ENCODE measurements at regions not wholly inside any gene's neighbourhood (a gene's known extent, or its start where the extent isn't known, plus 50 kb on each side); places are given as distances from the start of the nearest gene placed in this dataset.

- Histone ChIP-seq H3K27me3 (no peaks in the 10 kb centered on the region), H3K4me3 (no peak overlapping the region), H3K4me1 (peaks cover 0 to 7% of the 10 kb centered on the region in 2 donors), H3K27ac (no peak overlapping the region), H3K36me3 (no peaks in the 10 kb centered on the region), H3K9me3 (no peaks in the 10 kb centered on the region)
- intact Hi-C loops (cut with DNase I; ENCODE audit: low total_unique reads): no loop called here
- TF ChIP-seq POLR2A (IDR thresholded peaks at IDR 0.05) (no peak), CTCF (IDR thresholded peaks at IDR 0.05) (no peak)
- no peak for DNase-seq
Observed at GRCh38 chr6:166860392-166860791, 96.0 kb downstream of the RNASET2 start.

- Histone ChIP-seq H3K4me3 (no peak overlapping the region), H3K4me1 (no peaks in the 10 kb centered on the region), H3K36me3 (no peaks in the 10 kb centered on the region), H3K9me3 (no peaks in the 10 kb centered on the region), H3K27ac (no peak overlapping the region), H3K27me3 (no peaks in the 10 kb centered on the region)
- DNase-seq: no peak
- intact Hi-C loops (cut with DNase I; ENCODE audit: low total_unique reads): no loop called here
- TF ChIP-seq POLR2A (IDR thresholded peaks at IDR 0.05) (no peak), CTCF (IDR thresholded peaks at IDR 0.05) (no peak)
Observed at GRCh38 chr6:166855416-166855815, 100.9 kb downstream of the RNASET2 start.

GRCh38 chr6:166853371-166854325, 102.7 kb downstream of the RNASET2 start:
- intact Hi-C loops (cut with DNase I; ENCODE audit: low total_unique reads): no loop called here
- TF ChIP-seq CTCF (IDR thresholded peaks at IDR 0.05) (no peak), POLR2A (IDR thresholded peaks at IDR 0.05) (no peak)
- Histone ChIP-seq H3K27me3 (no peaks in the 10 kb centered on the region), H3K4me3 (no peak overlapping the region), H3K4me1 (no peaks in the 10 kb centered on the region), H3K36me3 (no peaks in the 10 kb centered on the region), H3K9me3 (no peaks in the 10 kb centered on the region), H3K27ac (no peak overlapping the region)
- DNase-seq: no peak

GRCh38 chr6:166852451-166852975, 103.8 kb downstream of the RNASET2 start:
- H3K4me1 ChIP-seq: no peaks in the 10 kb centered on the region
- no peak overlapping the region for H3K4me3 ChIP-seq
- no peak overlapping the region for H3K27ac ChIP-seq
- H3K9me3 ChIP-seq: no peaks in the 10 kb centered on the region
- intact Hi-C loops (cut with DNase I; ENCODE audit: low total_unique reads): no loop called here
- DNase-seq: no peak
- H3K36me3 ChIP-seq: no peaks in the 10 kb centered on the region
- TF ChIP-seq POLR2A (IDR thresholded peaks at IDR 0.05): no peak
- TF ChIP-seq CTCF (IDR thresholded peaks at IDR 0.05): no peak
- no peaks in the 10 kb centered on the region for H3K27me3 ChIP-seq

- Histone ChIP-seq H3K27ac (no peak overlapping the region), H3K4me3 (no peak overlapping the region), H3K27me3 (no peaks in the 10 kb centered on the region), H3K4me1 (no peaks in the 10 kb centered on the region), H3K9me3 (no peaks in the 10 kb centered on the region), H3K36me3 (no peaks in the 10 kb centered on the region)
- DNase-seq: no peak
- intact Hi-C loops (cut with DNase I; ENCODE audit: low total_unique reads): no loop called here
- TF ChIP-seq POLR2A (IDR thresholded peaks at IDR 0.05) (no peak), CTCF (IDR thresholded peaks at IDR 0.05) (no peak)
Observed at GRCh38 chr6:166851911-166852310, 104.4 kb downstream of the RNASET2 start.
